Right lobe of liver (tissue), 4 donors: ENCODE measurements at regions not wholly inside any gene's neighbourhood (a gene's known extent, or its start where the extent isn't known, plus 50 kb on each side); places are given as distances from the start of the nearest gene placed in this dataset.

Experiments
- POLR2A ChIP-seq: fragments of 450-650 bp; IDR thresholded peaks from one replicate; pipeline ENCODE4 v1.6.1; 2017; ENCODE audit warnings: antibody characterized with exemption, mild to moderate bottlenecking
- TF ChIP-seq, protein P1 (sequence below), 4 donors: fragments of 200-600 bp in 3 of 4; fragments of 450-650 bp in 1 of 4; IDR thresholded peaks; one replicate each; pipeline versions ENCODE4 v1.5.1 to v1.8.0; 2016 to 2022; ENCODE audit warnings: antibody characterized with exemption in 4 of 4, mild to moderate bottlenecking in 2 of 4
- donor health status: DM: no; HTN: no; CAD: no.
- donor health status: DM: no; HTN: no; CAD: no.
- donor health status: DM: no; HTN: yes; CAD: no.

DNA sequence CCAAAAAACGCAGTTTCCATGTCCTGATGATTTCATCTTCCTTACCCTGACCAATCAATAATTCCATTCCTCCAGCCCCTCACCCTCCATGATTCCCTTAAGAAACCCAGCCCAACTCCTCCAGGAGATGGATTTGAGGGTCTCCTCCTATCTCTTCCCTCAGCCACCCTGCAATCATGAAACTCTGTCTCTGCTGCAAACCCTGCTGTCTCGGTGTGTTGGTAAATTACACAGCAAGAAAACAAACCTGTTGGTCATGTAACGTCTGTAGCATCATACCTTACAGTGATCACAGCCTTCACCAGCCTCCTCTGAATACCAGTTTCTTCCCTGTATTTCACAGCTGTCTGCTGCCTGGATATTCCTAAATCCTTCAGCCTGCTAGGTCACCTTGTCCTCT lies 300.7 kb upstream of the NEBL start:
- TF ChIP-seq, protein P1, sequence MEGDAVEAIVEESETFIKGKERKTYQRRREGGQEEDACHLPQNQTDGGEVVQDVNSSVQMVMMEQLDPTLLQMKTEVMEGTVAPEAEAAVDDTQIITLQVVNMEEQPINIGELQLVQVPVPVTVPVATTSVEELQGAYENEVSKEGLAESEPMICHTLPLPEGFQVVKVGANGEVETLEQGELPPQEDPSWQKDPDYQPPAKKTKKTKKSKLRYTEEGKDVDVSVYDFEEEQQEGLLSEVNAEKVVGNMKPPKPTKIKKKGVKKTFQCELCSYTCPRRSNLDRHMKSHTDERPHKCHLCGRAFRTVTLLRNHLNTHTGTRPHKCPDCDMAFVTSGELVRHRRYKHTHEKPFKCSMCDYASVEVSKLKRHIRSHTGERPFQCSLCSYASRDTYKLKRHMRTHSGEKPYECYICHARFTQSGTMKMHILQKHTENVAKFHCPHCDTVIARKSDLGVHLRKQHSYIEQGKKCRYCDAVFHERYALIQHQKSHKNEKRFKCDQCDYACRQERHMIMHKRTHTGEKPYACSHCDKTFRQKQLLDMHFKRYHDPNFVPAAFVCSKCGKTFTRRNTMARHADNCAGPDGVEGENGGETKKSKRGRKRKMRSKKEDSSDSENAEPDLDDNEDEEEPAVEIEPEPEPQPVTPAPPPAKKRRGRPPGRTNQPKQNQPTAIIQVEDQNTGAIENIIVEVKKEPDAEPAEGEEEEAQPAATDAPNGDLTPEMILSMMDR (IDR thresholded peaks at IDR 0.05): no peak
- no peak for TF ChIP-seq POLR2A
